ENCODE measurements at regions not wholly inside any gene's neighbourhood (a gene's known extent, or its start where the extent isn't known, plus 50 kb on each side); places are given as distances from the start of the nearest gene placed in this dataset.
A peak's percentile ranks its signal among the peaks of the same experiment; 100 is the strongest.
"Not testable (repeated sequence)": the region's sequence is repeated elsewhere in the genome, so short reads cannot be mapped to it uniquely, and the experiment has no call there.

GRCh38 chr12:25889185-25889584, 69.3 kb upstream of the RASSF8 start:
- no peaks in the 10 kb centered on the region for H3K27me3 ChIP-seq (ENCODE audit: control insufficient read depth, insufficient read depth, low read length)
- TF ChIP-seq EZH2 (IDR thresholded peaks at IDR 0.05; ENCODE audit: low read length, missing control alignments) = no peak
- TF ChIP-seq, protein P1, sequence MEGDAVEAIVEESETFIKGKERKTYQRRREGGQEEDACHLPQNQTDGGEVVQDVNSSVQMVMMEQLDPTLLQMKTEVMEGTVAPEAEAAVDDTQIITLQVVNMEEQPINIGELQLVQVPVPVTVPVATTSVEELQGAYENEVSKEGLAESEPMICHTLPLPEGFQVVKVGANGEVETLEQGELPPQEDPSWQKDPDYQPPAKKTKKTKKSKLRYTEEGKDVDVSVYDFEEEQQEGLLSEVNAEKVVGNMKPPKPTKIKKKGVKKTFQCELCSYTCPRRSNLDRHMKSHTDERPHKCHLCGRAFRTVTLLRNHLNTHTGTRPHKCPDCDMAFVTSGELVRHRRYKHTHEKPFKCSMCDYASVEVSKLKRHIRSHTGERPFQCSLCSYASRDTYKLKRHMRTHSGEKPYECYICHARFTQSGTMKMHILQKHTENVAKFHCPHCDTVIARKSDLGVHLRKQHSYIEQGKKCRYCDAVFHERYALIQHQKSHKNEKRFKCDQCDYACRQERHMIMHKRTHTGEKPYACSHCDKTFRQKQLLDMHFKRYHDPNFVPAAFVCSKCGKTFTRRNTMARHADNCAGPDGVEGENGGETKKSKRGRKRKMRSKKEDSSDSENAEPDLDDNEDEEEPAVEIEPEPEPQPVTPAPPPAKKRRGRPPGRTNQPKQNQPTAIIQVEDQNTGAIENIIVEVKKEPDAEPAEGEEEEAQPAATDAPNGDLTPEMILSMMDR (conservative IDR thresholded peaks at IDR 0.05 in 1 of 2, IDR thresholded peaks at IDR 0.05 in 1 of 2; ENCODE audit: low read depth in 1 of 2, low read length in 2 of 2) = no peak
- H3K9me3 ChIP-seq (ENCODE audit: control insufficient read depth, insufficient read depth, low read depth, low read length) = no peaks in the 10 kb centered on the region
- no peak for DNase-seq (ENCODE audit: low read depth in 2 of 2)
- H4K20me1 ChIP-seq (ENCODE audit: control insufficient read depth, extremely low read depth, insufficient read depth, low read length) = no peaks in the 10 kb centered on the region
- no peak overlapping the region for H3K4me3 ChIP-seq (replicated peaks in 1 of 4; ENCODE audit: control extremely low read depth in 1 of 4, insufficient read depth in 1 of 4, low read depth in 3 of 4, low read length in 4 of 4)
- H3K79me2 ChIP-seq (ENCODE audit: control insufficient read depth, insufficient read depth, low read length) = no peaks in the 10 kb centered on the region
- no peaks in the 10 kb centered on the region for H3K36me3 ChIP-seq (ENCODE audit: control insufficient read depth, insufficient read depth, low read length)
- H3K27ac ChIP-seq (ENCODE audit: insufficient read depth, low read length) = no peak overlapping the region
- no peak overlapping the region for H3K4me2 ChIP-seq (ENCODE audit: extremely low read depth, insufficient read depth, low read length)
- no peak overlapping the region for H2AFZ ChIP-seq (ENCODE audit: low read length)
- H3K9ac ChIP-seq (ENCODE audit: insufficient read depth, low read length) = no peak overlapping the region
- H3K4me1 ChIP-seq (ENCODE audit: control insufficient read depth, extremely low read depth, insufficient read depth, low read length) = no peaks in the 10 kb centered on the region

DNA sequence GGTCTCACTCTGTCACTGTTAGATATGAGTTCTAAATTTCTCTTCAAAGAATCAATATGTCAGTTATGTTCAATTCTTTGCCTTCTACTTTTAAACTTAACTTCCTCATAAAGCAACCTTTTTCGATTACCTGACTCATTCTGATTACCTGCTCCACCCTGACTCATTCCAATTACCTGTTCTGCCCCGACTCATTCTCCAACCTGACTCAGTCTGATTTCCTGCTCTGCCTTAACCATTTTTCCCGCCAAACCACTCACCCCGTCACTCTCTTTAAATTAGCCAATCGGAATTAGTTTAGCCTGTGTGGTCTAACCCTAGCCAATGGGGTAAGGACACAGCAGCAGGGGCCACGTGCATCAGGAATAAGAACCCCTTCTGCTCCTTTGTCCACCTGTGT, 67.4 kb upstream of the RASSF8 start:
- H2AFZ ChIP-seq (ENCODE audit: low read length); H3K4me2 ChIP-seq (ENCODE audit: extremely low read depth, insufficient read depth, low read length); DNase-seq (ENCODE audit: low read depth in 2 of 2): not testable (repeated sequence)

GRCh38 chr12:25894759-25895158, 63.7 kb upstream of the RASSF8 start:
- H3K27me3 ChIP-seq (ENCODE audit: control insufficient read depth, insufficient read depth, low read length) = no peaks in the 10 kb centered on the region
- no peak overlapping the region for H2AFZ ChIP-seq (ENCODE audit: low read length)
- peak in 1 of 2 donors; percentile 19 for DNase-seq (ENCODE audit: low read depth in 2 of 2)
- H4K20me1 ChIP-seq (ENCODE audit: control insufficient read depth, extremely low read depth, insufficient read depth, low read length) = no peaks in the 10 kb centered on the region
- TF ChIP-seq, protein P1 (conservative IDR thresholded peaks at IDR 0.05 in 1 of 2, IDR thresholded peaks at IDR 0.05 in 1 of 2; ENCODE audit: low read depth in 1 of 2, low read length in 2 of 2) = no peak
- TF ChIP-seq EZH2 (IDR thresholded peaks at IDR 0.05; ENCODE audit: low read length, missing control alignments) = no peak
- H3K79me2 ChIP-seq (ENCODE audit: control insufficient read depth, insufficient read depth, low read length) = no peaks in the 10 kb centered on the region
- H3K4me3 ChIP-seq (replicated peaks in 1 of 4; ENCODE audit: control extremely low read depth in 1 of 4, insufficient read depth in 1 of 4, low read depth in 3 of 4, low read length in 4 of 4) = no peak overlapping the region
- H3K36me3 ChIP-seq (ENCODE audit: control insufficient read depth, insufficient read depth, low read length) = no peaks in the 10 kb centered on the region
- H3K4me2 ChIP-seq (ENCODE audit: extremely low read depth, insufficient read depth, low read length) = no peak overlapping the region
- H3K9ac ChIP-seq (ENCODE audit: insufficient read depth, low read length) = no peak overlapping the region
- no peaks in the 10 kb centered on the region for H3K4me1 ChIP-seq (ENCODE audit: control insufficient read depth, extremely low read depth, insufficient read depth, low read length)
- no peaks in the 10 kb centered on the region for H3K9me3 ChIP-seq (ENCODE audit: control insufficient read depth, insufficient read depth, low read depth, low read length)
- no peak overlapping the region for H3K27ac ChIP-seq (ENCODE audit: insufficient read depth, low read length)

More for the DNA sequence above, 67.4 kb upstream of the RASSF8 start:
- not testable (repeated sequence) for H3K4me1 ChIP-seq (ENCODE audit: control insufficient read depth, extremely low read depth, insufficient read depth, low read length); H3K79me2 ChIP-seq (ENCODE audit: control insufficient read depth, insufficient read depth, low read length); H3K27ac ChIP-seq (ENCODE audit: insufficient read depth, low read length); H3K4me3 ChIP-seq (replicated peaks in 1 of 4; ENCODE audit: control extremely low read depth in 1 of 4, insufficient read depth in 1 of 4, low read depth in 3 of 4, low read length in 4 of 4); H3K9ac ChIP-seq (ENCODE audit: insufficient read depth, low read length); H3K36me3 ChIP-seq (ENCODE audit: control insufficient read depth, insufficient read depth, low read length); H4K20me1 ChIP-seq (ENCODE audit: control insufficient read depth, extremely low read depth, insufficient read depth, low read length); H3K27me3 ChIP-seq (ENCODE audit: control insufficient read depth, insufficient read depth, low read length); H3K9me3 ChIP-seq (ENCODE audit: control insufficient read depth, insufficient read depth, low read depth, low read length)

Data from fibroblast of lung (primary cell).